ENCODE measurements at regions not wholly inside any gene's neighbourhood (a gene's known extent, or its start where the extent isn't known, plus 50 kb on each side); places are given as distances from the start of the nearest gene placed in this dataset.

DNA sequence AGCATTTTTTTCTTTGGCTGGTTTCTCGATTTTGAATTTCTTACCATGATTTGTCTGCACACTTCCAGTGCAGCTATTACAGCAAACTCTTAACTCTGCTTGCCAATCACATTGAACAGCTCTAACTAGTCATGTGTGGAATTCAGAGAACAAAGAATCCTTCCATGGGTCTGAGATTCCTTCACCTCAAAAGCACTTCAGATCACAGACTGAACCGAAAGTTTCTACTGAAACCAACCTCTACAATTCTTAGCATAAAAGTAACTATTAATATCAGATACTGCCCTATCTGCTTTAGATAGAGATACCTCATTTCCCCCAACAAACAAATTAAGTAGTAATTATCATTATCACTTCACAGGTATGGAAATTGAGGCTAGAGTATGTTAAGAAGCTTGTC is 56.5 kb upstream of the SP4 start (continued):
- TF ChIP-seq NFYB (IDR thresholded peaks at IDR 0.05; ENCODE audit: insufficient read depth, low read depth, low read length) (0 out of 2 replicates have a peak, but pooled peaks have one; percentile 51), MTA3 (IDR thresholded peaks at IDR 0.05; ENCODE audit: borderline replicate concordance, low read length) (no peak), NR2F1 (conservative IDR thresholded peaks at IDR 0.05) (no peak), MEF2A (IDR thresholded peaks at IDR 0.05; ENCODE audit: insufficient read depth, low read depth, low read length) (0 out of 2 replicates have a peak, but pooled peaks have one; percentile 24), ZBED1 (IDR thresholded peaks at IDR 0.05; ENCODE audit: borderline replicate concordance) (no peak)
- TF ChIP-seq, protein P1, sequence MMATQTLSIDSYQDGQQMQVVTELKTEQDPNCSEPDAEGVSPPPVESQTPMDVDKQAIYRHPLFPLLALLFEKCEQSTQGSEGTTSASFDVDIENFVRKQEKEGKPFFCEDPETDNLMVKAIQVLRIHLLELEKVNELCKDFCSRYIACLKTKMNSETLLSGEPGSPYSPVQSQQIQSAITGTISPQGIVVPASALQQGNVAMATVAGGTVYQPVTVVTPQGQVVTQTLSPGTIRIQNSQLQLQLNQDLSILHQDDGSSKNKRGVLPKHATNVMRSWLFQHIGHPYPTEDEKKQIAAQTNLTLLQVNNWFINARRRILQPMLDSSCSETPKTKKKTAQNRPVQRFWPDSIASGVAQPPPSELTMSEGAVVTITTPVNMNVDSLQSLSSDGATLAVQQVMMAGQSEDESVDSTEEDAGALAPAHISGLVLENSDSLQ (IDR thresholded peaks at IDR 0.05) = peak; percentile 43; the same call in 1 of the 2 replicates

DNA sequence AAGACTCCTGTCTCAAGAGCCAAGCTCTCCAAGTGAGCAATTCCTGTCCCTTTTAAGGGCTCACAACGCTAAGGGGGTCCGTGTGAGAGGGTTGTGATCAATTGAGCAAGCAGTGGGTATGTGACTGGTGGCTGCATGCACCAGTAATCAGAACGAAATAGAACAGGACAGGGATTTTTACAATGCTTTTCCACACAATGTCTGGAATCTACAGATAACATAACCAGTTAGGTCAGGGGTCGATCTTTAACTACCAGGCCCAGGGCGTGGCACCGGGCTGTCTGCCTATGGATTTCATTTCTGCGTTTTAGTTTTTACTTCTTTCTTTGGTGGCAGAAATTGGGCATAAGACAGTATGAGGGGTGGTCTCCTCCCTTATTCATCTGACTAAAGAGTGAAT is 54.9 kb upstream of the SP4 start:
- peaks cover 12% of the 10 kb centered on the region; the same call in 1 of the 2 replicates for H3K4me1 ChIP-seq (ENCODE audit: control insufficient read depth, insufficient read depth, low read length)
- H3K79me2 ChIP-seq (ENCODE audit: control insufficient read depth, insufficient read depth, low read length) = no peaks in the 10 kb centered on the region
- H3K9me3 ChIP-seq (replicated peaks; ENCODE audit: control insufficient read depth, insufficient read depth, low read length) = peaks cover 17% of the 10 kb centered on the region
- H3K4me2 ChIP-seq (ENCODE audit: control insufficient read depth, insufficient read depth) = no peak overlapping the region
- ChIA-PET SMC1A (ENCODE audit: uncharacterized antibody, unreplicated experiment) (interaction anchor here (2.3 to 2.6 kb wide), 2 partner anchors 11 to 20 kb away, joined by 7 to 12 read pairs; no protein-coding TSS in a partner anchor), RAD21 (ENCODE audit: unreplicated experiment) (no interaction called here), CTCF (interaction anchor here (2.3 kb wide), 1 partner anchor 10 kb away, joined by 7 read pairs; no protein-coding TSS in a partner anchor), POLR2A (no interaction called here)
- no peak overlapping the region for H2AFZ ChIP-seq (ENCODE audit: control insufficient read depth, low read depth, low read length)
- no peak overlapping the region for H3K27ac ChIP-seq (ENCODE audit: control insufficient read depth, insufficient read depth)
- H3K9ac ChIP-seq (ENCODE audit: control insufficient read depth, insufficient read depth, low read length) = no peak overlapping the region
- H3K36me3 ChIP-seq (ENCODE audit: control insufficient read depth in 2 of 2, insufficient read depth in 2 of 2, low read length in 1 of 2) = no peaks in the 10 kb centered on the region
- DNase-seq (ENCODE audit: low read depth, low spot score) (no peak), ATAC-seq (no peak), FAIRE-seq (no peak)
- H3K27me3 ChIP-seq (replicated peaks in 1 of 2; ENCODE audit: control insufficient read depth in 2 of 2, insufficient read depth in 2 of 2, low read length in 1 of 2) = no peaks in the 10 kb centered on the region
- TF ChIP-seq BMI1 (IDR thresholded peaks at IDR 0.05; ENCODE audit: borderline replicate concordance) = no peak
- in situ Hi-C loops (cut with MboI) = loop anchor here (25.0 kb wide), 1 partner anchor 1136 kb away; no protein-coding TSS in a partner anchor
- whole genome bisulfite sequencing (ENCODE audit: insufficient coverage, insufficient replicate concordance, low lambda C conversion rate, missing lambda C conversion rate) = 45% methylated on average over 7 of the region's 7 CpGs
- intact Hi-C loops (cut with micrococcal nuclease; ENCODE audit: unreplicated experiment) = no loop called here
- no TSS peak for BruUV-seq (replicated peaks)
- H3K4me3 ChIP-seq = no peak overlapping the region
- H4K20me1 ChIP-seq (ENCODE audit: control insufficient read depth, insufficient read depth) = no peaks in the 10 kb centered on the region
